DOHH2 (cell line): ENCODE measurements at regions not wholly inside any gene's neighbourhood (a gene's known extent, or its start where the extent isn't known, plus 50 kb on each side); places are given as distances from the start of the nearest gene placed in this dataset.

ENCODE experiments used
- H3F3A ChIP-seq: fragments of 200-600 bp; sonication (generic), shearing (Covaris generic); 2 replicates; pipeline ENCODE4 v1.6.0; 2016; ENCODE audit warnings: antibody characterized with exemption, mild to moderate bottlenecking; ENCODE audit not compliant: control insufficient read depth, insufficient read depth
- H3K27ac ChIP-seq: fragments of 200-600 bp; sonication (generic); 2 replicates; pipeline ENCODE4 v1.5.1; 2014; ENCODE audit warnings: low read depth, mild to moderate bottlenecking, low read length, moderate library complexity
- H3K27me3 ChIP-seq: fragments of 200-600 bp; sonication (generic); 2 replicates; pipeline ENCODE4 v1.6.1; 2014; ENCODE audit warnings: mild to moderate bottlenecking, low read length, mixed read lengths; ENCODE audit not compliant: control insufficient read depth
- H3K36me3 ChIP-seq: fragments of 200-600 bp; sonication (generic); 2 replicates; pipeline ENCODE4 v1.6.1; 2014; ENCODE audit warnings: mild to moderate bottlenecking, low read length, moderate library complexity, mixed read lengths; ENCODE audit not compliant: control insufficient read depth
- H3K4me1 ChIP-seq: fragments of 200-600 bp; sonication (generic); 2 replicates; pipeline ENCODE4 v1.6.1; 2014; ENCODE audit warnings: mild to moderate bottlenecking, low read length, mixed read lengths; ENCODE audit not compliant: control insufficient read depth
- H3K4me2 ChIP-seq: fragments of 200-600 bp; sonication (generic); 2 replicates; pipeline ENCODE4 v1.6.0; 2014; ENCODE audit warnings: mild to moderate bottlenecking, low read length, moderate library complexity
- H3K4me3 ChIP-seq: fragments of 200-600 bp; sonication (generic); 2 replicates; pipeline ENCODE4 v1.5.1; 2014; ENCODE audit warnings: mild to moderate bottlenecking, low read length, mixed read lengths
- H3K79me2 ChIP-seq: fragments of 200-600 bp; sonication (generic); 2 replicates; pipeline ENCODE4 v1.6.1; 2014; ENCODE audit warnings: mild to moderate bottlenecking, low read length, mixed read lengths; ENCODE audit not compliant: control insufficient read depth
- H3K9me2 ChIP-seq: fragments of 200-600 bp; sonication (generic); replicated peaks from 2 replicates; pipeline ENCODE4 v1.6.1; 2014; ENCODE audit warnings: mild to moderate bottlenecking, low read length, mixed read lengths; ENCODE audit not compliant: control insufficient read depth
- H3K9me3 ChIP-seq: fragments of 200-600 bp; sonication (generic); 2 replicates; pipeline ENCODE4 v1.6.1; 2014; ENCODE audit warnings: antibody characterized with exemption, low read length, mixed read lengths; ENCODE audit not compliant: control insufficient read depth, insufficient read depth
- H4K20me1 ChIP-seq: fragments of 200-600 bp; sonication (generic); 2 replicates; pipeline ENCODE4 v1.6.0; 2014; ENCODE audit warnings: low read depth, mild to moderate bottlenecking, antibody characterized with exemption, low read length, moderate library complexity; ENCODE audit not compliant: control insufficient read depth, insufficient read depth
- CTCF ChIP-seq: fragments of 200-600 bp; sonication (generic); IDR thresholded peaks from one replicate; pipeline ENCODE4 v1.5.1; 2014; ENCODE audit warnings: antibody characterized with exemption, mild to moderate bottlenecking, low read depth, low read length; ENCODE audit not compliant: poor library complexity, severe bottlenecking
- EZH2phosphoT487 ChIP-seq: fragments of 200-600 bp; sonication (generic); IDR thresholded peaks from 2 replicates; pipeline ENCODE4 v1.6.1; 2017; ENCODE audit warnings: borderline replicate concordance, mild to moderate bottlenecking, antibody characterized with exemption, low read length, moderate library complexity, mixed read lengths

GRCh38 chr7:10355816-10356215 is 617.9 kb upstream of the PHF14 start:
- H3K27me3 ChIP-seq: no peaks in the 10 kb centered on the region
- H3K9me2 ChIP-seq: no peaks in the 10 kb centered on the region
- H4K20me1 ChIP-seq: no peaks in the 10 kb centered on the region
- TF ChIP-seq CTCF: no peak
- TF ChIP-seq EZH2phosphoT487: no peak
- H3F3A ChIP-seq: no peaks in the 10 kb centered on the region
- H3K9me3 ChIP-seq: no peaks in the 10 kb centered on the region
- no peaks in the 10 kb centered on the region for H3K4me1 ChIP-seq
- H3K4me2 ChIP-seq: no peak overlapping the region
- H3K36me3 ChIP-seq: no peaks in the 10 kb centered on the region
- H3K4me3 ChIP-seq: no peak overlapping the region
- H3K27ac ChIP-seq: no peak overlapping the region
- no peaks in the 10 kb centered on the region for H3K79me2 ChIP-seq

- no peak overlapping the region for H3K27ac ChIP-seq
- H4K20me1 ChIP-seq: no peaks in the 10 kb centered on the region
- no peak overlapping the region for H3K4me3 ChIP-seq
- H3K27me3 ChIP-seq: no peaks in the 10 kb centered on the region
- H3K79me2 ChIP-seq: no peaks in the 10 kb centered on the region
- H3K4me1 ChIP-seq: no peaks in the 10 kb centered on the region
- H3K9me2 ChIP-seq: no peaks in the 10 kb centered on the region
- H3F3A ChIP-seq: no peaks in the 10 kb centered on the region
- no peak overlapping the region for H3K4me2 ChIP-seq
- TF ChIP-seq CTCF: no peak
- no peak for TF ChIP-seq EZH2phosphoT487
- H3K9me3 ChIP-seq: no peaks in the 10 kb centered on the region
- H3K36me3 ChIP-seq: no peaks in the 10 kb centered on the region
Observed at GRCh38 chr7:10360050-10360449, 613.6 kb upstream of the PHF14 start.

GRCh38 chr7:10401793-10402192 is 571.9 kb upstream of the PHF14 start:
- H3K4me3 ChIP-seq: no peak overlapping the region

More at GRCh38 chr7:10401793-10402192, 571.9 kb upstream of the PHF14 start:
- no peak for TF ChIP-seq EZH2phosphoT487
- TF ChIP-seq CTCF: no peak
- Histone ChIP-seq H3K79me2 (no peaks in the 10 kb centered on the region), H3K9me2 (no peaks in the 10 kb centered on the region), H3F3A (no peaks in the 10 kb centered on the region), H3K36me3 (no peaks in the 10 kb centered on the region), H3K4me2 (no peak overlapping the region), H3K4me1 (no peaks in the 10 kb centered on the region), H3K9me3 (peaks cover 11% of the 10 kb centered on the region; the same call in 1 of the 2 replicates), H4K20me1 (no peaks in the 10 kb centered on the region), H3K27me3 (no peaks in the 10 kb centered on the region), H3K27ac (no peak overlapping the region)
